Mesendoderm (in vitro differentiated cells): ENCODE measurements at regions not wholly inside any gene's neighbourhood (a gene's known extent, or its start where the extent isn't known, plus 50 kb on each side); places are given as distances from the start of the nearest gene placed in this dataset.

ENCODE experiments used
- DNase-seq: peaks from one replicate; pipeline ENCODE4 v3.0.0; 2013
- H2AK5ac ChIP-seq: 2 replicates; pipeline ENCODE4 v1.6.1; 2013; ENCODE audit warnings: low read length, inconsistent platforms
- H2BK120ac ChIP-seq: 2 replicates; pipeline ENCODE4 v1.6.1; 2013; ENCODE audit warnings: low read depth, mild to moderate bottlenecking, low read length, moderate library complexity, mixed read lengths
- H2BK15ac ChIP-seq: replicated peaks from 2 replicates; pipeline ENCODE4 v1.6.1; 2013; ENCODE audit warnings: low read depth, mild to moderate bottlenecking, moderate library complexity
- H2BK5ac ChIP-seq: 2 replicates; pipeline ENCODE4 v1.6.1; 2013; ENCODE audit warnings: low read length, inconsistent platforms
- H3K18ac ChIP-seq: 2 replicates; pipeline ENCODE4 v1.6.1; 2013; ENCODE audit warnings: mild to moderate bottlenecking, low read length, mixed read lengths
- H3K23ac ChIP-seq: one replicate; pipeline ENCODE4 v1.6.1; 2013; ENCODE audit warnings: low read length
- H3K27ac ChIP-seq: 2 replicates; pipeline ENCODE4 v1.5.1; 2013; ENCODE audit warnings: low read depth, mild to moderate bottlenecking, inconsistent platforms, low read length, moderate library complexity
- H3K27me3 ChIP-seq: 2 replicates; pipeline ENCODE4 v1.6.1; 2013; ENCODE audit warnings: low read length, control low read depth, mild to moderate bottlenecking, inconsistent platforms; ENCODE audit not compliant: insufficient read depth, poor library complexity
- H3K36me3 ChIP-seq: 2 replicates; pipeline ENCODE4 v1.6.1; 2013; ENCODE audit warnings: low read length, inconsistent platforms; ENCODE audit not compliant: control insufficient read depth, insufficient read depth
- H3K4ac ChIP-seq: one replicate; pipeline ENCODE4 v1.6.1; 2013; ENCODE audit warnings: low read depth, mild to moderate bottlenecking, low read length, moderate library complexity
- H3K4me1 ChIP-seq: 2 replicates; pipeline ENCODE4 v1.6.1; 2013; ENCODE audit warnings: low read depth, low read length, inconsistent platforms; ENCODE audit not compliant: control insufficient read depth
- H3K4me2 ChIP-seq: 2 replicates; pipeline ENCODE4 v1.6.1; 2013; ENCODE audit warnings: low read length
- H3K4me3 ChIP-seq: 2 replicates; pipeline ENCODE4 v1.5.1; 2013; ENCODE audit warnings: mild to moderate bottlenecking, low read length
- H3K56ac ChIP-seq: one replicate; pipeline ENCODE4 v1.6.1; 2013; ENCODE audit warnings: low read length
- H3K79me1 ChIP-seq: 2 replicates; pipeline ENCODE4 v1.6.1; 2013; ENCODE audit warnings: low read length, inconsistent platforms
- H3K79me2 ChIP-seq: 2 replicates; pipeline ENCODE4 v1.6.1; 2013; ENCODE audit warnings: mild to moderate bottlenecking, low read length; ENCODE audit not compliant: control insufficient read depth, insufficient read depth
- H3K9ac ChIP-seq: 2 replicates; pipeline ENCODE4 v1.6.1; 2013; ENCODE audit warnings: low read length, inconsistent platforms
- H4K5ac ChIP-seq: one replicate; pipeline ENCODE4 v1.6.1; 2013; ENCODE audit warnings: low read length
- H4K8ac ChIP-seq: one replicate; pipeline ENCODE4 v1.6.1; 2013; ENCODE audit warnings: low read depth, mild to moderate bottlenecking, control low read depth, low read length, moderate library complexity
- WGBS: extraction: QIAGEN DNeasy Blood & Tissue Kit; methylation state at CpG from one replicate; pipeline ENCODE4 v1.1.7; 2013; ENCODE audit warnings: low lambda C conversion rate, missing lambda C conversion rate; ENCODE audit not compliant: insufficient coverage; ENCODE audit errors: extremely low coverage; 5-methylcytosine and 5-hydroxymethylcytosine counted together

- no peak overlapping the region for H3K4ac ChIP-seq
- no peak overlapping the region for H2AK5ac ChIP-seq
- no peaks in the 10 kb centered on the region for H3K4me1 ChIP-seq
- H3K27ac ChIP-seq: no peak overlapping the region
- no peak for DNase-seq
- H3K79me2 ChIP-seq: no peaks in the 10 kb centered on the region
- H2BK5ac ChIP-seq: no peak overlapping the region
- no peak overlapping the region for H2BK15ac ChIP-seq
- H4K8ac ChIP-seq: no peak overlapping the region
- H2BK120ac ChIP-seq: no peak overlapping the region
- no peak overlapping the region for H3K18ac ChIP-seq
- no peak overlapping the region for H3K23ac ChIP-seq
- H3K36me3 ChIP-seq: no peaks in the 10 kb centered on the region
- no peak overlapping the region for H3K4me3 ChIP-seq
- H3K27me3 ChIP-seq: no peaks in the 10 kb centered on the region
- H3K79me1 ChIP-seq: no peaks in the 10 kb centered on the region
- H3K4me2 ChIP-seq: no peak overlapping the region
- no peak overlapping the region for H3K9ac ChIP-seq
- no CpG with 5 or more reads among the region's 2 CpGs for WGBS
- H4K5ac ChIP-seq: no peak overlapping the region
- H3K56ac ChIP-seq: no peak overlapping the region
Observed at GRCh38 chr11:23103416-23103815, 243.1 kb upstream of the CCDC179 start.

- Histone ChIP-seq H2AK5ac (no peak overlapping the region), H3K79me2 (no peaks in the 10 kb centered on the region), H3K79me1 (no peaks in the 10 kb centered on the region), H3K18ac (peak overlapping the region; percentile 51), H3K9ac (no peak overlapping the region), H3K27me3 (no peaks in the 10 kb centered on the region), H3K36me3 (no peaks in the 10 kb centered on the region), H4K8ac (no peak overlapping the region), H4K5ac (no peak overlapping the region), H3K4me3 (no peak overlapping the region), H3K4me2 (no peak overlapping the region), H2BK15ac (no peak overlapping the region), H3K4ac (no peak overlapping the region), H2BK120ac (no peak overlapping the region), H2BK5ac (no peak overlapping the region), H3K4me1 (no peaks in the 10 kb centered on the region), H3K23ac (no peak overlapping the region), H3K56ac (no peak overlapping the region), H3K27ac (no peak overlapping the region)
- WGBS: no CpG with 5 or more reads among the region's 2 CpGs
- DNase-seq: no peak
Observed at GRCh38 chr11:23111527-23111926, 251.3 kb upstream of the CCDC179 start.

- Histone ChIP-seq H4K5ac (no peak overlapping the region), H3K27me3 (no peaks in the 10 kb centered on the region), H3K36me3 (no peaks in the 10 kb centered on the region), H3K79me2 (no peaks in the 10 kb centered on the region), H3K4ac (no peak overlapping the region), H3K4me1 (no peaks in the 10 kb centered on the region), H2BK120ac (no peak overlapping the region), H2BK5ac (no peak overlapping the region), H3K4me2 (no peak overlapping the region), H3K56ac (no peak overlapping the region), H3K23ac (no peak overlapping the region), H3K27ac (no peak overlapping the region), H2AK5ac (no peak overlapping the region), H3K9ac (no peak overlapping the region), H4K8ac (no peak overlapping the region), H3K18ac (no peak overlapping the region), H3K79me1 (no peaks in the 10 kb centered on the region), H3K4me3 (no peak overlapping the region), H2BK15ac (no peak overlapping the region)
- no CpG with 5 or more reads among the region's 4 CpGs for WGBS
- DNase-seq: peak; percentile 64
Observed at GRCh38 chr11:23112390-23112789, 252.1 kb upstream of the CCDC179 start.

- Histone ChIP-seq H2AK5ac (no peak overlapping the region), H3K23ac (no peak overlapping the region), H4K8ac (no peak overlapping the region), H2BK5ac (no peak overlapping the region), H3K27ac (no peak overlapping the region), H3K79me2 (no peaks in the 10 kb centered on the region), H3K27me3 (no peaks in the 10 kb centered on the region), H3K4me1 (no peaks in the 10 kb centered on the region), H3K9ac (no peak overlapping the region), H3K79me1 (no peaks in the 10 kb centered on the region), H4K5ac (no peak overlapping the region), H3K4me3 (no peak overlapping the region), H3K36me3 (no peaks in the 10 kb centered on the region), H2BK120ac (no peak overlapping the region), H3K4ac (peak overlapping the region; percentile 45), H3K18ac (peak overlapping the region; percentile 41), H3K4me2 (no peak overlapping the region), H2BK15ac (no peak overlapping the region), H3K56ac (no peak overlapping the region)
- DNase-seq: peak; percentile 75
- WGBS: no CpG with 5 or more reads among the region's 10 CpGs
Observed at GRCh38 chr11:23112987-23113886, 253.0 kb upstream of the CCDC179 start.

DNA sequence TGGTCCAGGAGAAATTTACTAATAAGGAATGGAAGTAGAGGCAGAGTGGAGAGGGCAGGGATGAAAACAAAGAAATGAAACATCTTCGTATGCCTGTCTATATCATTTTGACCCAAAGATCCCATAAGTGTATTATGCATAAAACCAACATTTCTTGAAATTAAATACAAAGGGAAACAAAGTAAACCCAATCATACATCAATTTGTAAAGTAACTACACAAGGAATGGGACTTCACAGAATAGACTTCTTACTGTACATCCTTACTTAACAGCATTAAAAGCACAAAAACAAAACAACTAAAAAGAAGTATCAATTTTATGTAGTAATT lies 253.6 kb upstream of the CCDC179 start:
- DNase-seq: no peak
- Histone ChIP-seq H2BK120ac (no peak overlapping the region), H2AK5ac (no peak overlapping the region), H4K8ac (no peak overlapping the region), H3K4me1 (no peaks in the 10 kb centered on the region), H3K79me2 (no peaks in the 10 kb centered on the region), H3K79me1 (no peaks in the 10 kb centered on the region), H2BK15ac (no peak overlapping the region), H2BK5ac (no peak overlapping the region), H3K4me2 (no peak overlapping the region), H3K27ac (no peak overlapping the region), H3K36me3 (no peaks in the 10 kb centered on the region), H3K23ac (no peak overlapping the region), H3K56ac (no peak overlapping the region), H3K4ac (no peak overlapping the region), H4K5ac (no peak overlapping the region), H3K9ac (no peak overlapping the region), H3K27me3 (no peaks in the 10 kb centered on the region), H3K18ac (no peak overlapping the region), H3K4me3 (no peak overlapping the region)
- no CpG with 5 or more reads among the region's 1 CpG for WGBS

GRCh38 chr11:23123753-23124152 lies 263.5 kb upstream of the CCDC179 start:
- no peak overlapping the region for H3K27ac ChIP-seq
- no CpG with 5 or more reads among the region's 3 CpGs for WGBS
- no peak for DNase-seq
- no peak overlapping the region for H4K5ac ChIP-seq
- no peak overlapping the region for H2BK5ac ChIP-seq
- H3K4me3 ChIP-seq: no peak overlapping the region
- no peaks in the 10 kb centered on the region for H3K79me1 ChIP-seq
- H3K36me3 ChIP-seq: no peaks in the 10 kb centered on the region
- no peaks in the 10 kb centered on the region for H3K4me1 ChIP-seq
- H4K8ac ChIP-seq: no peak overlapping the region
- no peak overlapping the region for H2BK120ac ChIP-seq
- H2BK15ac ChIP-seq: no peak overlapping the region
- H3K27me3 ChIP-seq: no peaks in the 10 kb centered on the region
- H3K23ac ChIP-seq: no peak overlapping the region
- H3K4me2 ChIP-seq: no peak overlapping the region
- H3K79me2 ChIP-seq: no peaks in the 10 kb centered on the region
- no peak overlapping the region for H3K4ac ChIP-seq
- no peak overlapping the region for H3K56ac ChIP-seq
- H3K18ac ChIP-seq: no peak overlapping the region
- H2AK5ac ChIP-seq: no peak overlapping the region
- H3K9ac ChIP-seq: no peak overlapping the region
